ENCODE measurements at regions not wholly inside any gene's neighbourhood (a gene's known extent, or its start where the extent isn't known, plus 50 kb on each side); places are given as distances from the start of the nearest gene placed in this dataset.

GRCh38 chr1:2929335-2929734, 91.9 kb upstream of the ACTRT2 start:
- Mint-ChIP-seq H3K9me3 (no peaks in the 10 kb centered on the region), H3K4me3 (no peak overlapping the region), H3K27ac (no peak overlapping the region), H3K4me1 (no peaks in the 10 kb centered on the region), H3K36me3 (no peaks in the 10 kb centered on the region), H3K27me3 (ENCODE audit: low read depth in 2 of 2) (peaks cover 0 to 3% of the 10 kb centered on the region in 2 donors)
- no peak for TF ChIP-seq CTCF (IDR thresholded peaks at IDR 0.05)
- Histone ChIP-seq H3K36me3 (ENCODE audit: control insufficient read depth, insufficient read depth, low read length) (no peaks in the 10 kb centered on the region), H3K27me3 (ENCODE audit: control insufficient read depth, insufficient read depth, low read length) (no peaks in the 10 kb centered on the region), H3K27ac (ENCODE audit: low read length) (no peak overlapping the region), H3K9me3 (ENCODE audit: control insufficient read depth, insufficient read depth, low read length) (no peaks in the 10 kb centered on the region), H3K4me3 (ENCODE audit: low read length) (no peak overlapping the region), H3K4me1 (ENCODE audit: control insufficient read depth, insufficient read depth, low read length) (no peaks in the 10 kb centered on the region)
- DNase-seq = no peak
- WGBS (ENCODE audit: insufficient coverage) = 79% methylated on average over 5 of the region's 5 CpGs
- intact Hi-C loops (cut with micrococcal nuclease) = no loop called here
- no peak for ATAC-seq

- TF ChIP-seq CTCF (IDR thresholded peaks at IDR 0.05) = no peak
- no peaks in the 10 kb centered on the region for H3K4me1 Mint-ChIP-seq
- no peak overlapping the region for H3K27ac Mint-ChIP-seq
- no peaks in the 10 kb centered on the region for H3K9me3 Mint-ChIP-seq
- WGBS (ENCODE audit: insufficient coverage) = 94% methylated on average over 41 of the region's 41 CpGs
- Histone ChIP-seq H3K27ac (ENCODE audit: low read length) (no peak overlapping the region), H3K27me3 (ENCODE audit: control insufficient read depth, insufficient read depth, low read length) (no peaks in the 10 kb centered on the region), H3K4me3 (ENCODE audit: low read length) (no peak overlapping the region), H3K36me3 (ENCODE audit: control insufficient read depth, insufficient read depth, low read length) (no peaks in the 10 kb centered on the region), H3K9me3 (ENCODE audit: control insufficient read depth, insufficient read depth, low read length) (no peaks in the 10 kb centered on the region), H3K4me1 (ENCODE audit: control insufficient read depth, insufficient read depth, low read length) (no peaks in the 10 kb centered on the region)
- intact Hi-C loops (cut with micrococcal nuclease) = no loop called here
- H3K27me3 Mint-ChIP-seq (ENCODE audit: low read depth in 2 of 2) = no peaks in the 10 kb centered on the region
- H3K36me3 Mint-ChIP-seq = no peaks in the 10 kb centered on the region
- no peak overlapping the region for H3K4me3 Mint-ChIP-seq
- no peak for DNase-seq
- ATAC-seq = no peak
These were observed 91.1 kb upstream of the ACTRT2 start for GRCh38 chr1:2930016-2930815.

- Mint-ChIP-seq H3K36me3 (no peaks in the 10 kb centered on the region), H3K4me3 (no peak overlapping the region), H3K4me1 (no peaks in the 10 kb centered on the region), H3K27ac (no peak overlapping the region), H3K27me3 (ENCODE audit: low read depth in 2 of 2) (no peaks in the 10 kb centered on the region), H3K9me3 (no peaks in the 10 kb centered on the region)
- ATAC-seq (no peak), DNase-seq (no peak)
- H3K27me3 ChIP-seq (ENCODE audit: control insufficient read depth, insufficient read depth, low read length) = no peaks in the 10 kb centered on the region
- H3K36me3 ChIP-seq (ENCODE audit: control insufficient read depth, insufficient read depth, low read length) = no peaks in the 10 kb centered on the region
- H3K9me3 ChIP-seq (ENCODE audit: control insufficient read depth, insufficient read depth, low read length) = no peaks in the 10 kb centered on the region
- TF ChIP-seq CTCF (IDR thresholded peaks at IDR 0.05) = no peak
- intact Hi-C loops (cut with micrococcal nuclease) = no loop called here
- no peaks in the 10 kb centered on the region for H3K4me1 ChIP-seq (ENCODE audit: control insufficient read depth, insufficient read depth, low read length)
- no peak overlapping the region for H3K4me3 ChIP-seq (ENCODE audit: low read length)
- 89% methylated on average over 36 of the region's 36 CpGs for WGBS (ENCODE audit: insufficient coverage)
- no peak overlapping the region for H3K27ac ChIP-seq (ENCODE audit: low read length)
These were observed 90.1 kb upstream of the ACTRT2 start for GRCh38 chr1:2930913-2931723.

Measured in natural killer cell (primary cell).